ENCODE measurements at regions not wholly inside any gene's neighbourhood (a gene's known extent, or its start where the extent isn't known, plus 50 kb on each side); places are given as distances from the start of the nearest gene placed in this dataset.

DNA sequence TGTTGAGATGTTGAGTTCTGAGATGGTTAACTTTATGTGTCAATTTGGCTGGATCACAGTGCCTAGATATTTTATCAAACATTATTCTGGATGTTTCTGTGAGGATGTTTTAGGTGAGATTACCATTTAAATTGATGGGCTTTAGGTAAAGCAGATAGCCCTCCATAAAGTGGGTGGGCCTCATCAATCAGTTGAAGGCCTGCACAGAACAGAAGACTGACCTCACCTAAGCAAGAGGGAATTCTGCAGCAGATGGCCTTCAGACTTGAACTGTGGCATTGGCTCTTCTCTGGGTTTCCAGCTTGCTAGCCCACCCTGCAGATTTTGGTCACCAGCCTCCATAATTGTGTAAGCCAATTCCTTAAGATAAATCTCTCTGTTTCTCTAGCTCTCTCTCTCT lies 260.4 kb upstream of the VEPH1 start:
- DNase-seq (ENCODE audit: low read depth, low spot score) = no peak
- TF ChIP-seq ZNF274 (IDR thresholded peaks at IDR 0.05; ENCODE audit: low read depth, low read length) (no peak), YY1 (IDR thresholded peaks at IDR 0.05; ENCODE audit: insufficient read depth, insufficient read length) (no peak), SUZ12 (IDR thresholded peaks at IDR 0.05; ENCODE audit: extremely low read depth, insufficient read depth, insufficient read length) (no peak)
- H3K27me3 ChIP-seq (ENCODE audit: insufficient read depth, insufficient read length) = no peaks in the 10 kb centered on the region
- H3K9me3 ChIP-seq (ENCODE audit: insufficient read depth, low read length) = no peaks in the 10 kb centered on the region
- H3K4me3 ChIP-seq (ENCODE audit: insufficient read length, low read depth) = no peak overlapping the region
- no peak overlapping the region for H3K9ac ChIP-seq (ENCODE audit: insufficient read length, low read depth)
- H3K4me1 ChIP-seq (ENCODE audit: insufficient read depth, insufficient read length) = no peaks in the 10 kb centered on the region
- H3K36me3 ChIP-seq (ENCODE audit: insufficient read depth, insufficient read length, low read length) = no peaks in the 10 kb centered on the region

DNA sequence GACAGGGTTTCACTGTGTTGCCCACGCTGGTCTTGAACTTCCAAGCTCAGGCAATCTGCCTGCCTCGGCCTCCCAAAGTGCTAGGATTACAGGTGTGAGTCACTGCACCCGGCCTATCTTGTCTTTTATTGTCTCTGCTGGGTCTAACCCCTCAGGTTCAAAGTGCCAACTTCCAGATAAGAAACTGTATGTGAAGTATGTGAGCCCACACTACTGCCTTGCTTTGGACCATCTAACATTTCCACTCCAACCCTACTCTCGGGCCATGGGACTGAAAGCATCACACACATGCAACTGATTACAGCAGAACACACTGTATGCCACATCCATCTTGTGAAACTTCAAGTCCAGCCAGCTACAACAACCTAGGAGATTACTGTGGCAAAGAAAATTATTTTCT lies 256.1 kb upstream of the VEPH1 start:
- H3K9me3 ChIP-seq (ENCODE audit: insufficient read depth, low read length) = no peaks in the 10 kb centered on the region
- no peaks in the 10 kb centered on the region for H3K36me3 ChIP-seq (ENCODE audit: insufficient read depth, insufficient read length, low read length)
- no peaks in the 10 kb centered on the region for H3K27me3 ChIP-seq (ENCODE audit: insufficient read depth, insufficient read length)
- DNase-seq (ENCODE audit: low read depth, low spot score) = no peak
- no peak overlapping the region for H3K4me3 ChIP-seq (ENCODE audit: insufficient read length, low read depth)
- no peak overlapping the region for H3K9ac ChIP-seq (ENCODE audit: insufficient read length, low read depth)
- TF ChIP-seq ZNF274 (IDR thresholded peaks at IDR 0.05; ENCODE audit: low read depth, low read length) (no peak), YY1 (IDR thresholded peaks at IDR 0.05; ENCODE audit: insufficient read depth, insufficient read length) (no peak), SUZ12 (IDR thresholded peaks at IDR 0.05; ENCODE audit: extremely low read depth, insufficient read depth, insufficient read length) (no peak)
- no peaks in the 10 kb centered on the region for H3K4me1 ChIP-seq (ENCODE audit: insufficient read depth, insufficient read length)

DNA sequence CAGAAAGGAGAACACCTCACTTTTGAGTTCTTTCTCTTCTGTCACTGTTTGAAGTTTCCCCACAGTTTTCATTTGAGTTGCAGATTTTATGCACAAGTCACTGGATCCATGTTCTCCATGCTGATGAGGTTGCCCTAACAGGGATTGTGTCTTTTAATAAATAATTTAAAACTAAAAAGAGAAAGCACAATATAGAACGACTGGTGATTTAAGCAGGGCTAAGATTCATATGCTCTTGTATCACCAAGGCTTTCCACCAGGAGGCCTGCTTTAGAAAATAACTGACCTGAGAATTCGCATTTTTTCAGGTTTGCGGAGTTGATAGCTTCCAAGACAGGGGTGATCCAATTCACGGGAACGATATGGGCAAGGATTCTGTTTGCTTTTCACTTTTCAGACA lies 252.0 kb upstream of the VEPH1 start:
- Histone ChIP-seq H3K27me3 (ENCODE audit: insufficient read depth, insufficient read length) (no peaks in the 10 kb centered on the region), H3K9me3 (ENCODE audit: insufficient read depth, low read length) (no peaks in the 10 kb centered on the region), H3K9ac (ENCODE audit: insufficient read length, low read depth) (no peak overlapping the region), H3K4me3 (ENCODE audit: insufficient read length, low read depth) (no peak overlapping the region), H3K4me1 (ENCODE audit: insufficient read depth, insufficient read length) (no peaks in the 10 kb centered on the region), H3K36me3 (ENCODE audit: insufficient read depth, insufficient read length, low read length) (no peaks in the 10 kb centered on the region)
- TF ChIP-seq ZNF274 (IDR thresholded peaks at IDR 0.05; ENCODE audit: low read depth, low read length) = no peak
- no peak for TF ChIP-seq SUZ12 (IDR thresholded peaks at IDR 0.05; ENCODE audit: extremely low read depth, insufficient read depth, insufficient read length)
- TF ChIP-seq YY1 (IDR thresholded peaks at IDR 0.05; ENCODE audit: insufficient read depth, insufficient read length) = no peak
- no peak for DNase-seq (ENCODE audit: low read depth, low spot score)

DNA sequence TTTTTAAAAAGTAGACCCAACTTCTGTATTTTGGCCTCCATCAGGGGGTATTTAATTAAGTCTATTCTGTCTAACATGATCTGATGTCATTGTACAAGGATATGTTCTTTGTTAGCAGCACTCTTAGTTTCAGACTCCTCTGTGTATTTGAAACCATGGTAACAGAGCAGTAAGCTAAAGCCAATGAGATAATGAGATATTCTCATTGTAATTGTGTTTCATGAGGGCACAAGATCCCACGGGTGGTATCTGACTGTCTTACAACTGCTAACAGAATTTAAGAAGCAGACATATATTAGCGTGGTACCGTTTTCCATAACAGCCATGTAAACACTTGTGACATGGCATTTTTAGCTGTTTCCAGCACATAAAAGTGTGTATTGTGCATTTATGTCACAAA lies 251.2 kb upstream of the VEPH1 start:
- TF ChIP-seq SUZ12 (IDR thresholded peaks at IDR 0.05; ENCODE audit: extremely low read depth, insufficient read depth, insufficient read length) (no peak), ZNF274 (IDR thresholded peaks at IDR 0.05; ENCODE audit: low read depth, low read length) (no peak), YY1 (IDR thresholded peaks at IDR 0.05; ENCODE audit: insufficient read depth, insufficient read length) (no peak)
- H3K9me3 ChIP-seq (ENCODE audit: insufficient read depth, low read length) = no peaks in the 10 kb centered on the region
- H3K4me1 ChIP-seq (ENCODE audit: insufficient read depth, insufficient read length) = no peaks in the 10 kb centered on the region
- DNase-seq (ENCODE audit: low read depth, low spot score) = no peak
- no peaks in the 10 kb centered on the region for H3K27me3 ChIP-seq (ENCODE audit: insufficient read depth, insufficient read length)
- H3K4me3 ChIP-seq (ENCODE audit: insufficient read length, low read depth) = no peak overlapping the region
- no peaks in the 10 kb centered on the region for H3K36me3 ChIP-seq (ENCODE audit: insufficient read depth, insufficient read length, low read length)
- H3K9ac ChIP-seq (ENCODE audit: insufficient read length, low read depth) = no peak overlapping the region

DNA sequence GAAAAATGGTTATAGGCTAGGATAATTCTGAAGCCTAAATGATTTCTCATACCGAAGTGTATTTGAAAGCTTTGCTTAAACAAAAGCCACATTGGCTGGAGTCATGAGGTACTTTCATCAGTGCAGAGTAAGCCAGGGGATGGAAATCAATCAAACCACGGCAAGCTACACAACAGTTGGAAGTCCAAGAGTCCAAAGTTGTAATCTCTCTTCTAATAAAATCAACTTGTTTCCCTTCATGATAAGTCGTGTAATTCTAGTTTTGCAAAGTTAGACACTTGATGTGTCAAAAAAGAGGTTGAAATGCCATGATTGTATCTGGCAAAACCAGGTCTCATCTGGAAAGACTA lies 250.5 kb upstream of the VEPH1 start:
- no peak for DNase-seq (ENCODE audit: low read depth, low spot score)
- no peak for TF ChIP-seq YY1 (IDR thresholded peaks at IDR 0.05; ENCODE audit: insufficient read depth, insufficient read length)
- no peak for TF ChIP-seq SUZ12 (IDR thresholded peaks at IDR 0.05; ENCODE audit: extremely low read depth, insufficient read depth, insufficient read length)
- TF ChIP-seq ZNF274 (IDR thresholded peaks at IDR 0.05; ENCODE audit: low read depth, low read length) = no peak
- H3K36me3 ChIP-seq (ENCODE audit: insufficient read depth, insufficient read length, low read length) = no peaks in the 10 kb centered on the region
- no peak overlapping the region for H3K9ac ChIP-seq (ENCODE audit: insufficient read length, low read depth)
- no peaks in the 10 kb centered on the region for H3K27me3 ChIP-seq (ENCODE audit: insufficient read depth, insufficient read length)
- H3K4me3 ChIP-seq (ENCODE audit: insufficient read length, low read depth) = no peak overlapping the region
- no peaks in the 10 kb centered on the region for H3K9me3 ChIP-seq (ENCODE audit: insufficient read depth, low read length)
- H3K4me1 ChIP-seq (ENCODE audit: insufficient read depth, insufficient read length) = no peaks in the 10 kb centered on the region

DNA sequence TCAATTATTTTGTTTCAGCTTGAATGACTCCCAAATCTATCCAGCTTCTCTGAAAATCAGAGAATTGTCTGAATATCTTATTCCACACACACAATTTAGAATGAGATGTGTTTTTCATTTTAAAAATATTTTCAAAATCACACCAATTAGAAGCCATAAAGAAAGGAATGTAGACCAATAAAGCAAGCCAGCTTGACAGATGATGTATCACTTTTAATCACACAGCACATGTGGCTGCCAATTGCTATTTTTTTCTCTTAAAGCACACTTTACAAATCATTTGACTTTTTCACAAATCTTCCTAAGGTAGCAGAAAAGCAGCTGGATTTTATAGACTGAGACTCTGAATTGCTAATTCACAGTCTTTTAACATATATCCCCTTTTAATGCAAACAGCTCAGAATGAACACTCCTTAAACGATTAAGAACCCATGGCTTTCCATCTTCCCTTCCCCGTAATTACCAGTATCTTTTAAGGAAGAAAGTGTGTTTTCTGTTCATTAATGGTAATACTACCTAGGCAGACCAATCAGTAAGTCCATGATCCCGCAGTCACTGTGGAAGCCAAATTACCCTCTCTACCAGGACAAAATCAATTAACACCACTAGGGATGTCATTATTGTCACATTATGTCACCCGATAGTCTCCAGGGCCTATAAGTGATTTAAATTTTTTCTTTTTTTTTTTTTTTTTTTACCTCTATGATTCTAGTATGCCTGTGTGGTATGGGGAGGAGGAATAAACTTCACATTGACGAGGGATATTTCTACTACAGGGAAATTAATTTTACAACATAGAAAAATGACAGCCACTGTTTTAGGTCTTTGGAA lies 250.0 kb upstream of the VEPH1 start:
- no peak for TF ChIP-seq YY1 (IDR thresholded peaks at IDR 0.05; ENCODE audit: insufficient read depth, insufficient read length)
- no peak for TF ChIP-seq ZNF274 (IDR thresholded peaks at IDR 0.05; ENCODE audit: low read depth, low read length)
- no peak for TF ChIP-seq SUZ12 (IDR thresholded peaks at IDR 0.05; ENCODE audit: extremely low read depth, insufficient read depth, insufficient read length)
- DNase-seq (ENCODE audit: low read depth, low spot score) = no peak

DNA sequence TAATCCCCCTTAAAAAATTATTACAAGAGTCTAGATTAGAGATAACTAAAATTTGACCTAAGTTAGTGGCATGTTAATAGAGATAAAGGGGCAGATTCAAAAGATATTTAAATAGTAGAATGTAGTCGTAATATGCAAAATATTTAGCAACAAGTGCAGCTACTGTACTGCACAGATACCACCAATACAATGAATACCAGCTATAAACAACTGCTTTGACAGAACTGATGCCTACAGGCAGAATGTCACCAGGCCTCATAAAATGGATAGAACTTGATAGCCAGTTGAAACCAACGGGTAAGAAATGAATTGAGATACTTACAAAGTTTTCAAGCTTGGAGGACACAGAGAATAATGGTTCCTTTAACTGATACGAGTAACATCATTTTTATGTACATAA lies 249.3 kb upstream of the VEPH1 start:
- no peaks in the 10 kb centered on the region for H3K27me3 ChIP-seq (ENCODE audit: insufficient read depth, insufficient read length)
- no peak for DNase-seq (ENCODE audit: low read depth, low spot score)
- no peak overlapping the region for H3K9ac ChIP-seq (ENCODE audit: insufficient read length, low read depth)
- no peaks in the 10 kb centered on the region for H3K4me1 ChIP-seq (ENCODE audit: insufficient read depth, insufficient read length)
- no peaks in the 10 kb centered on the region for H3K36me3 ChIP-seq (ENCODE audit: insufficient read depth, insufficient read length, low read length)
- no peak for TF ChIP-seq SUZ12 (IDR thresholded peaks at IDR 0.05; ENCODE audit: extremely low read depth, insufficient read depth, insufficient read length)
- no peak for TF ChIP-seq ZNF274 (IDR thresholded peaks at IDR 0.05; ENCODE audit: low read depth, low read length)
- TF ChIP-seq YY1 (IDR thresholded peaks at IDR 0.05; ENCODE audit: insufficient read depth, insufficient read length) = no peak
- H3K4me3 ChIP-seq (ENCODE audit: insufficient read length, low read depth) = no peak overlapping the region
- H3K9me3 ChIP-seq (ENCODE audit: insufficient read depth, low read length) = no peaks in the 10 kb centered on the region

More for the DNA sequence above, 250.0 kb upstream of the VEPH1 start:
- H3K27me3 ChIP-seq (ENCODE audit: insufficient read depth, insufficient read length) = no peaks in the 10 kb centered on the region
- H3K36me3 ChIP-seq (ENCODE audit: insufficient read depth, insufficient read length, low read length) = no peaks in the 10 kb centered on the region
- H3K9me3 ChIP-seq (ENCODE audit: insufficient read depth, low read length) = no peaks in the 10 kb centered on the region
- H3K4me1 ChIP-seq (ENCODE audit: insufficient read depth, insufficient read length) = no peaks in the 10 kb centered on the region
- H3K9ac ChIP-seq (ENCODE audit: insufficient read length, low read depth) = no peak overlapping the region
- H3K4me3 ChIP-seq (ENCODE audit: insufficient read length, low read depth) = no peak overlapping the region

All from NT2/D1 (cell line).